H1 (cell line): ENCODE measurements at regions not wholly inside any gene's neighbourhood (a gene's known extent, or its start where the extent isn't known, plus 50 kb on each side); places are given as distances from the start of the nearest gene placed in this dataset.

ENCODE experiments used
- CTCF ChIA-PET: fragments of 300-600 bp; sonication (Branson Sonifier 250); formaldehyde crosslinking; loops from one replicate; lab custom pipeline; 2021; ENCODE audit not compliant: partially characterized antibody; lab: Charles Lee
- POLR2A ChIA-PET: fragments of 300-600 bp; sonication (Branson Sonifier 250); formaldehyde crosslinking; loops from one replicate; lab custom pipeline; 2021; ENCODE audit warnings: inconsistent platforms; ENCODE audit not compliant: partially characterized antibody; lab: Charles Lee
- DNase-seq, 2 experiments: peaks; one replicate each; pipeline versions ENCODE4 v3.0.0 to v3.0.0-alpha.2; 2010 to 2022; ENCODE audit warnings: low spot score in 2 of 2, low read depth in 1 of 2, mixed read lengths in 1 of 2
- FAIRE-seq: peaks from 2 replicates; lab custom pipeline; 2011; peaks lifted over from hg19 to GRCh38; lab: Jason Lieb, UNC
- H2AFZ ChIP-seq: 2 replicates; pipeline ENCODE4 v1.8.1; 2012; ENCODE audit warnings: low read length, inconsistent platforms
- H2AK5ac ChIP-seq: 2 replicates; pipeline ENCODE4 v1.6.1; 2013; ENCODE audit warnings: low read depth, low read length
- H2BK120ac ChIP-seq: replicated peaks from 2 replicates; pipeline ENCODE3; 2013; ENCODE audit warnings: low read depth, low read length, inconsistent platforms
- H2BK12ac ChIP-seq: 2 replicates; pipeline ENCODE4 v1.6.1; 2013; ENCODE audit warnings: low read depth, low read length
- H2BK15ac ChIP-seq: 2 replicates; pipeline ENCODE4 v1.6.1; 2013; ENCODE audit warnings: low read length
- H2BK20ac ChIP-seq: 2 replicates; pipeline ENCODE4 v1.6.1; 2013; ENCODE audit warnings: low read length
- H2BK5ac ChIP-seq: 2 replicates; pipeline ENCODE4 v1.6.1; 2013; ENCODE audit warnings: low read depth, low read length
- H3K14ac ChIP-seq: 2 replicates; pipeline ENCODE4 v1.6.1; 2013; ENCODE audit warnings: inconsistent platforms; ENCODE audit not compliant: insufficient read length
- H3K18ac ChIP-seq: 2 replicates; pipeline ENCODE4 v1.6.1; 2013; ENCODE audit warnings: low read length; ENCODE audit errors: extremely low read depth
- H3K23ac ChIP-seq: 2 replicates; pipeline ENCODE4 v1.6.1; 2013; ENCODE audit warnings: inconsistent platforms; ENCODE audit not compliant: insufficient read length
- H3K23me2 ChIP-seq: 2 replicates; pipeline ENCODE4 v1.6.1; 2013; ENCODE audit warnings: low read depth, low read length
- H3K27ac ChIP-seq: 2 replicates; pipeline ENCODE4 v1.6.1; 2011; ENCODE audit warnings: low read depth, low read length, inconsistent platforms
- H3K27me3 ChIP-seq, 4 experiments: replicated peaks in 1 of 4; 1 replicate in 1 of 4; 2 replicates in 3 of 4; pipeline versions ENCODE4 v1.6.1 to v1.8.1; 2011 to 2013; ENCODE audit warnings: low read length in 3 of 4, mild to moderate bottlenecking in 3 of 4, inconsistent platforms in 2 of 4, mixed read lengths in 2 of 4, moderate library complexity in 1 of 4; ENCODE audit not compliant: control insufficient read depth in 3 of 4, insufficient read depth in 3 of 4; ENCODE audit errors: extremely low read depth in 1 of 4
- H3K36me3 ChIP-seq, 4 experiments: 2 replicates each; pipeline versions ENCODE4 v1.6.1 to v1.8.1; 2011 to 2013; ENCODE audit warnings: mild to moderate bottlenecking in 4 of 4, low read length in 3 of 4, moderate library complexity in 2 of 4, control low read depth in 1 of 4, inconsistent platforms in 1 of 4; ENCODE audit not compliant: insufficient read depth in 4 of 4, control insufficient read depth in 2 of 4
- H3K4ac ChIP-seq: replicated peaks from 2 replicates; pipeline ENCODE3; 2013; ENCODE audit warnings: low read length, low read depth, mixed read lengths, inconsistent platforms; ENCODE audit not compliant: insufficient read length
- H3K4me1 ChIP-seq, 4 experiments: replicated peaks in 1 of 4; 1 replicate in 1 of 4; 2 replicates in 3 of 4; pipeline versions ENCODE4 v1.6.1 to v1.8.1; 2011 to 2013; ENCODE audit warnings: low read length in 3 of 4, inconsistent platforms in 2 of 4, mixed read lengths in 1 of 4; ENCODE audit not compliant: insufficient read depth in 4 of 4, control insufficient read depth in 3 of 4
- H3K4me2 ChIP-seq, 2 experiments: 2 replicates each; pipeline versions ENCODE4 v1.6.1 to v1.8.1; 2011 to 2013; ENCODE audit warnings: low read depth in 2 of 2, low read length in 2 of 2, control low read depth in 1 of 2, inconsistent platforms in 1 of 2, mild to moderate bottlenecking in 1 of 2; ENCODE audit not compliant: insufficient read depth in 1 of 2
- H3K4me3 ChIP-seq, 4 experiments: fragments of 200-600, 300-600 bp in 1 of 4; sonication (generic), shearing (Covaris generic), sonication (Bioruptor Twin) in 1 of 4; 2 replicates each; pipeline versions ENCODE4 v1.5.1 to v1.8.1; 2011 to 2016; ENCODE audit warnings: low read length in 4 of 4, low read depth in 3 of 4, control low read depth in 2 of 4, inconsistent platforms in 2 of 4, mild to moderate bottlenecking in 2 of 4, mixed read lengths in 1 of 4, moderate library complexity in 1 of 4; ENCODE audit not compliant: insufficient read depth in 2 of 4; ENCODE audit errors: extremely low read depth in 1 of 4
- H3K56ac ChIP-seq: replicated peaks from 2 replicates; pipeline ENCODE3; 2013; ENCODE audit warnings: low read depth, mild to moderate bottlenecking, mixed read lengths, low read length, inconsistent platforms; ENCODE audit not compliant: insufficient read length
- H3K79me1 ChIP-seq: 2 replicates; pipeline ENCODE4 v1.6.1; 2013; ENCODE audit warnings: low read depth, low read length, control low read depth
- H3K79me2 ChIP-seq, 2 experiments: 2 replicates each; pipeline versions ENCODE4 v1.6.1 to v1.8.1; 2012 to 2013; ENCODE audit warnings: low read length in 2 of 2, mild to moderate bottlenecking in 2 of 2, inconsistent platforms in 1 of 2; ENCODE audit not compliant: insufficient read depth in 2 of 2, control insufficient read depth in 1 of 2
- H3K9ac ChIP-seq, 4 experiments: replicated peaks in 1 of 4; 1 replicate in 1 of 4; 2 replicates in 3 of 4; pipeline versions ENCODE4 v1.6.1 to v1.8.1; 2011 to 2013; ENCODE audit warnings: low read depth in 3 of 4, low read length in 3 of 4, control low read depth in 2 of 4, mild to moderate bottlenecking in 2 of 4, moderate library complexity in 2 of 4, inconsistent platforms in 1 of 4; ENCODE audit errors: extremely low read depth in 1 of 4
- H3K9me3 ChIP-seq, 2 experiments: 2 replicates each; pipeline versions ENCODE4 v1.6.1 to v1.8.1; 2012 to 2013; ENCODE audit warnings: mild to moderate bottlenecking in 2 of 2, moderate library complexity in 2 of 2, control low read depth in 1 of 2, inconsistent platforms in 1 of 2, low read depth in 1 of 2, low read length in 1 of 2, mixed read lengths in 1 of 2; ENCODE audit not compliant: insufficient read depth in 2 of 2
- H4K20me1 ChIP-seq, 2 experiments: replicated peaks in 1 of 2; 2 replicates each; pipeline versions ENCODE3 to v1.8.1; 2011 to 2013; ENCODE audit warnings: inconsistent platforms in 2 of 2, low read length in 2 of 2, mild to moderate bottlenecking in 1 of 2; ENCODE audit not compliant: insufficient read depth in 2 of 2, control insufficient read depth in 1 of 2
- H4K5ac ChIP-seq: 2 replicates; pipeline ENCODE4 v1.6.1; 2013; ENCODE audit warnings: low read length, low read depth, mixed read lengths, inconsistent platforms; ENCODE audit not compliant: insufficient read length
- H4K8ac ChIP-seq: 2 replicates; pipeline ENCODE4 v1.8.0; 2013; ENCODE audit warnings: mild to moderate bottlenecking, moderate library complexity, low read length, inconsistent platforms; ENCODE audit not compliant: insufficient read depth; ENCODE audit errors: extremely low read depth
- H4K91ac ChIP-seq: replicated peaks from 2 replicates; pipeline ENCODE3; 2013; ENCODE audit warnings: low read length, mixed read lengths, inconsistent platforms; ENCODE audit not compliant: insufficient read length
- ASH2L ChIP-seq: fragments of 200-600, 300-600 bp; sonication (generic); IDR thresholded peaks from one replicate; pipeline ENCODE4 v1.7.1; 2017; ENCODE audit warnings: low read length
- BRCA1 ChIP-seq: IDR thresholded peaks from 2 replicates; pipeline ENCODE4 v1.6.1; 2012; ENCODE audit warnings: low read depth, low read length, improper control_type of control experiment
- CBX8 ChIP-seq: fragments of 300-800, 300-1000 bp; sonication (generic); IDR thresholded peaks from 2 replicates; pipeline ENCODE4 v1.7.1; 2016; ENCODE audit warnings: low read depth, low read length, borderline replicate concordance
- CREB1 ChIP-seq: IDR thresholded peaks from 2 replicates; pipeline ENCODE4 v1.6.1; 2012; ENCODE audit warnings: inconsistent platforms
- CTBP2 ChIP-seq: IDR thresholded peaks from 2 replicates; pipeline ENCODE4 v1.7.0; 2011; ENCODE audit warnings: borderline replicate concordance, mild to moderate bottlenecking, moderate library complexity, mixed read lengths, low read length; ENCODE audit not compliant: insufficient read depth, insufficient read length
- EGR1 ChIP-seq: IDR thresholded peaks from 2 replicates; pipeline ENCODE4 v1.6.1; 2011; ENCODE audit warnings: low read depth, low read length, borderline replicate concordance
- GABPA ChIP-seq: IDR thresholded peaks from 2 replicates; pipeline ENCODE4 v1.6.1; 2011; ENCODE audit warnings: mild to moderate bottlenecking, low read length, moderate library complexity, borderline replicate concordance; ENCODE audit not compliant: insufficient read depth
- PHF8 ChIP-seq: fragments of 200-600 bp; sonication (generic); conservative IDR thresholded peaks from 2 replicates; pipeline ENCODE4 v1.7.1; 2012; ENCODE audit warnings: low read depth, mild to moderate bottlenecking, inconsistent platforms, low read length, moderate library complexity
- POU5F1 ChIP-seq: IDR thresholded peaks from 2 replicates; pipeline ENCODE4 v1.6.1; 2011; ENCODE audit warnings: low read depth, mild to moderate bottlenecking, low read length, moderate library complexity
- RNF2 ChIP-seq: fragments of 200-900, 300-1000 bp; sonication (generic); IDR thresholded peaks from 2 replicates; pipeline ENCODE4 v1.7.1; 2016; ENCODE audit warnings: borderline replicate concordance, low read depth, mild to moderate bottlenecking, antibody characterized with exemption, low read length; ENCODE audit not compliant: poor library complexity, severe bottlenecking; ENCODE audit errors: missing control alignments
- SP2 ChIP-seq: IDR thresholded peaks from 2 replicates; pipeline ENCODE4 v1.6.1; 2012; ENCODE audit warnings: mild to moderate bottlenecking, low read length, inconsistent platforms
- TAF7 ChIP-seq: optimal IDR thresholded peaks from 2 replicates; pipeline ENCODE3; 2011; ENCODE audit warnings: low read depth, mild to moderate bottlenecking, inconsistent platforms, low read length, moderate library complexity, borderline replicate concordance
- YY1 ChIP-seq: IDR thresholded peaks from 2 replicates; pipeline ENCODE4 v1.6.1; 2011; ENCODE audit warnings: low read depth, mild to moderate bottlenecking, low read length
- TF ChIP-seq, protein P1 (sequence below), 3 experiments: IDR thresholded peaks; 1 replicate in 2 of 3; 2 replicates in 1 of 3; pipeline versions ENCODE4 v1.5.1 to v1.6.1; 2011; ENCODE audit warnings: low read length in 3 of 3, mild to moderate bottlenecking in 3 of 3, inconsistent platforms in 2 of 3, low read depth in 1 of 3, moderate library complexity in 1 of 3; ENCODE audit not compliant: insufficient read depth in 1 of 3; ENCODE audit errors: control extremely low read depth in 1 of 3

DNA sequence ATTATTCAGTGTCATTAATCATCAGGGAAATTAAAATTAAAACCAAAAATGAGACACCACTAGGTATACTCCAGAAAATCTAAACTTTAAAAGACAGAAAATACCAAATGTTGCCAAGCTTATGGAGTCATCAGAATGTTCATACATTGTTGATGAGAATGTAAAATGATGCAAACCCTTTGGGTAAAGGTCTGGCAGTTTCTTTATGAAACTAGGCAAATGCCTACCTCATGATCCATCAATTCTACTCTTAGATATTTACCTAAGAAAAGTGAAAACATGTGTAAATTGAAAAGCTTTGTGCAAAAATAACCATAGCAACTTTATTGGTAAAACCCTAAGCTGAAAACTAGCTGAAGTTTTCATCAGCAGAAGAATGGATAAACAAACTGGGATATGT is 329.5 kb upstream of the MEOX2 start:
- Histone ChIP-seq H3K27me3 (no peaks in the 10 kb centered on the region), H2BK12ac (no peak overlapping the region), H3K4ac (no peak overlapping the region), H2BK20ac (no peak overlapping the region), H3K18ac (no peak overlapping the region), H3K4me3 (no peak overlapping the region), H3K79me2 (no peaks in the 10 kb centered on the region), H4K20me1 (no peaks in the 10 kb centered on the region), H3K4me1 (no peaks in the 10 kb centered on the region), H3K9ac (no peak overlapping the region), H2BK120ac (no peak overlapping the region), H3K27ac (no peak overlapping the region), H3K4me2 (no peak overlapping the region), H3K23me2 (no peaks in the 10 kb centered on the region), H3K23ac (no peak overlapping the region), H3K14ac (no peak overlapping the region), H4K5ac (no peak overlapping the region), H4K8ac (no peak overlapping the region), H3K79me1 (no peaks in the 10 kb centered on the region), H2BK5ac (no peak overlapping the region), H3K9me3 (no peaks in the 10 kb centered on the region), H3K56ac (no peak overlapping the region), H2BK15ac (no peak overlapping the region), H3K36me3 (no peaks in the 10 kb centered on the region), H2AK5ac (no peak overlapping the region), H4K91ac (no peak overlapping the region), H2AFZ (no peak overlapping the region)
- ChIA-PET CTCF (interaction anchor here (0.8 kb wide), 1 partner anchor 14 kb away, joined by 3 read pairs; no protein-coding TSS in a partner anchor), POLR2A (no interaction called here)
- DNase-seq: no peak
- no peak for FAIRE-seq
- TF ChIP-seq RNF2 (no peak), BRCA1 (no peak), CREB1 (no peak), POU5F1 (no peak), ASH2L (no peak), CBX8 (no peak), EGR1 (no peak), PHF8 (no peak), CTBP2 (no peak), TAF7 (no peak), GABPA (no peak), YY1 (no peak), SP2 (no peak)
- TF ChIP-seq, protein P1, sequence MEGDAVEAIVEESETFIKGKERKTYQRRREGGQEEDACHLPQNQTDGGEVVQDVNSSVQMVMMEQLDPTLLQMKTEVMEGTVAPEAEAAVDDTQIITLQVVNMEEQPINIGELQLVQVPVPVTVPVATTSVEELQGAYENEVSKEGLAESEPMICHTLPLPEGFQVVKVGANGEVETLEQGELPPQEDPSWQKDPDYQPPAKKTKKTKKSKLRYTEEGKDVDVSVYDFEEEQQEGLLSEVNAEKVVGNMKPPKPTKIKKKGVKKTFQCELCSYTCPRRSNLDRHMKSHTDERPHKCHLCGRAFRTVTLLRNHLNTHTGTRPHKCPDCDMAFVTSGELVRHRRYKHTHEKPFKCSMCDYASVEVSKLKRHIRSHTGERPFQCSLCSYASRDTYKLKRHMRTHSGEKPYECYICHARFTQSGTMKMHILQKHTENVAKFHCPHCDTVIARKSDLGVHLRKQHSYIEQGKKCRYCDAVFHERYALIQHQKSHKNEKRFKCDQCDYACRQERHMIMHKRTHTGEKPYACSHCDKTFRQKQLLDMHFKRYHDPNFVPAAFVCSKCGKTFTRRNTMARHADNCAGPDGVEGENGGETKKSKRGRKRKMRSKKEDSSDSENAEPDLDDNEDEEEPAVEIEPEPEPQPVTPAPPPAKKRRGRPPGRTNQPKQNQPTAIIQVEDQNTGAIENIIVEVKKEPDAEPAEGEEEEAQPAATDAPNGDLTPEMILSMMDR (IDR thresholded peaks at IDR 0.05; ENCODE audit: control extremely low read depth in 1 of 3, insufficient read depth in 1 of 3, low read depth in 1 of 3, low read length in 3 of 3): no peak
